ENCODE measurements at regions not wholly inside any gene's neighbourhood (a gene's known extent, or its start where the extent isn't known, plus 50 kb on each side); places are given as distances from the start of the nearest gene placed in this dataset.

GRCh38 chr1:55846051-55846450, 630.9 kb upstream of the USP24 start:
- Mint-ChIP-seq H3K9me3 (ENCODE audit: low read depth) (no peaks in the 10 kb centered on the region), H3K4me3 (ENCODE audit: unreplicated experiment) (no peak overlapping the region), H3K4me1 (ENCODE audit: low read depth) (no peaks in the 10 kb centered on the region), H3K27ac (ENCODE audit: unreplicated experiment) (no peak overlapping the region), H3K36me3 (ENCODE audit: low read depth) (no peaks in the 10 kb centered on the region), H3K27me3 (ENCODE audit: low read depth) (no peaks in the 10 kb centered on the region)
- TF ChIP-seq CTCF (IDR thresholded peaks at IDR 0.05), result no peak
- DNase-seq (ENCODE audit: low spot score), result no peak

- H3K4me3 Mint-ChIP-seq (ENCODE audit: unreplicated experiment), result no peak overlapping the region
- no peak for TF ChIP-seq CTCF (IDR thresholded peaks at IDR 0.05)
- H3K36me3 Mint-ChIP-seq (ENCODE audit: low read depth), result no peaks in the 10 kb centered on the region
- H3K27me3 Mint-ChIP-seq (ENCODE audit: low read depth), result no peaks in the 10 kb centered on the region
- DNase-seq (ENCODE audit: low spot score), result no peak
- no peak overlapping the region for H3K27ac Mint-ChIP-seq (ENCODE audit: unreplicated experiment)
- no peaks in the 10 kb centered on the region for H3K4me1 Mint-ChIP-seq (ENCODE audit: low read depth)
- no peaks in the 10 kb centered on the region for H3K9me3 Mint-ChIP-seq (ENCODE audit: low read depth)
Observed at GRCh38 chr1:55844322-55844721, 629.2 kb upstream of the USP24 start.

GRCh38 chr1:55839626-55840025, 624.5 kb upstream of the USP24 start:
- H3K4me3 Mint-ChIP-seq (ENCODE audit: unreplicated experiment), result no peak overlapping the region
- peaks cover 3% of the 10 kb centered on the region for H3K27me3 Mint-ChIP-seq (ENCODE audit: low read depth)
- no peak for TF ChIP-seq CTCF (IDR thresholded peaks at IDR 0.05)
- no peak overlapping the region for H3K27ac Mint-ChIP-seq (ENCODE audit: unreplicated experiment)
- no peaks in the 10 kb centered on the region for H3K4me1 Mint-ChIP-seq (ENCODE audit: low read depth)
- DNase-seq (ENCODE audit: low spot score), result no peak
- H3K9me3 Mint-ChIP-seq (ENCODE audit: low read depth), result peaks cover 5% of the 10 kb centered on the region
- peaks cover 2% of the 10 kb centered on the region for H3K36me3 Mint-ChIP-seq (ENCODE audit: low read depth)

- H3K27ac Mint-ChIP-seq (ENCODE audit: unreplicated experiment), result no peak overlapping the region
- DNase-seq (ENCODE audit: low spot score), result no peak
- H3K9me3 Mint-ChIP-seq (ENCODE audit: low read depth), result peaks cover 5% of the 10 kb centered on the region
- TF ChIP-seq CTCF (IDR thresholded peaks at IDR 0.05), result no peak
- H3K4me1 Mint-ChIP-seq (ENCODE audit: low read depth), result no peaks in the 10 kb centered on the region
- H3K27me3 Mint-ChIP-seq (ENCODE audit: low read depth), result peaks cover 3% of the 10 kb centered on the region
- peaks cover 2% of the 10 kb centered on the region for H3K36me3 Mint-ChIP-seq (ENCODE audit: low read depth)
- no peak overlapping the region for H3K4me3 Mint-ChIP-seq (ENCODE audit: unreplicated experiment)
Observed at GRCh38 chr1:55839221-55839620, 624.1 kb upstream of the USP24 start.

- H3K27me3 Mint-ChIP-seq (ENCODE audit: low read depth), result peaks cover 3% of the 10 kb centered on the region
- H3K27ac Mint-ChIP-seq (ENCODE audit: unreplicated experiment), result no peak overlapping the region
- peaks cover 2% of the 10 kb centered on the region for H3K36me3 Mint-ChIP-seq (ENCODE audit: low read depth)
- peaks cover 6% of the 10 kb centered on the region for H3K4me1 Mint-ChIP-seq (ENCODE audit: low read depth)
- no peak for DNase-seq (ENCODE audit: low spot score)
- no peak for TF ChIP-seq CTCF (IDR thresholded peaks at IDR 0.05)
- no peak overlapping the region for H3K4me3 Mint-ChIP-seq (ENCODE audit: unreplicated experiment)
- H3K9me3 Mint-ChIP-seq (ENCODE audit: low read depth), result peaks cover 5% of the 10 kb centered on the region
Observed at GRCh38 chr1:55836086-55836485, 620.9 kb upstream of the USP24 start.

Measured in chondrocyte (in vitro differentiated cells).